ENCODE measurements at regions not wholly inside any gene's neighbourhood (a gene's known extent, or its start where the extent isn't known, plus 50 kb on each side); places are given as distances from the start of the nearest gene placed in this dataset.

GRCh38 chr2:3045318-3045921, 332.2 kb downstream of the EIPR1 start:
- no peak overlapping the region for H3K27ac Mint-ChIP-seq
- H3K9me3 Mint-ChIP-seq, result no peaks in the 10 kb centered on the region
- Histone ChIP-seq H3K36me3 (ENCODE audit: insufficient read depth, low read length) (no peaks in the 10 kb centered on the region), H3K4me1 (ENCODE audit: insufficient read depth, low read length) (no peaks in the 10 kb centered on the region), H3K27me3 (ENCODE audit: control insufficient read depth in 1 of 2, insufficient read depth in 2 of 2, low read length in 2 of 2) (no peaks in the 10 kb centered on the region), H3K27ac (ENCODE audit: low read depth in 1 of 2, low read length in 2 of 2) (no peak overlapping the region), H3K9me3 (ENCODE audit: control insufficient read depth in 1 of 2, insufficient read depth in 1 of 2, low read length in 2 of 2) (peaks cover 0 to 5% of the 10 kb centered on the region in 2 experiments), H3K4me3 (ENCODE audit: low read length) (no peak overlapping the region)
- CTCF ChIA-PET, result no interaction called here
- intact Hi-C loops (cut with DNase I, micrococcal nuclease), result no loop called here
- H3K36me3 Mint-ChIP-seq (ENCODE audit: low read depth), result no peaks in the 10 kb centered on the region
- ATAC-seq (ENCODE audit: poor library complexity) (no peak), DNase-seq (no peak)
- POLR2A ChIA-PET, result no interaction called here
- H3K27me3 Mint-ChIP-seq, result no peaks in the 10 kb centered on the region
- no peaks in the 10 kb centered on the region for H3K4me1 Mint-ChIP-seq (ENCODE audit: low read depth)
- H3K4me3 Mint-ChIP-seq, result no peak overlapping the region
- TF ChIP-seq, protein P1, sequence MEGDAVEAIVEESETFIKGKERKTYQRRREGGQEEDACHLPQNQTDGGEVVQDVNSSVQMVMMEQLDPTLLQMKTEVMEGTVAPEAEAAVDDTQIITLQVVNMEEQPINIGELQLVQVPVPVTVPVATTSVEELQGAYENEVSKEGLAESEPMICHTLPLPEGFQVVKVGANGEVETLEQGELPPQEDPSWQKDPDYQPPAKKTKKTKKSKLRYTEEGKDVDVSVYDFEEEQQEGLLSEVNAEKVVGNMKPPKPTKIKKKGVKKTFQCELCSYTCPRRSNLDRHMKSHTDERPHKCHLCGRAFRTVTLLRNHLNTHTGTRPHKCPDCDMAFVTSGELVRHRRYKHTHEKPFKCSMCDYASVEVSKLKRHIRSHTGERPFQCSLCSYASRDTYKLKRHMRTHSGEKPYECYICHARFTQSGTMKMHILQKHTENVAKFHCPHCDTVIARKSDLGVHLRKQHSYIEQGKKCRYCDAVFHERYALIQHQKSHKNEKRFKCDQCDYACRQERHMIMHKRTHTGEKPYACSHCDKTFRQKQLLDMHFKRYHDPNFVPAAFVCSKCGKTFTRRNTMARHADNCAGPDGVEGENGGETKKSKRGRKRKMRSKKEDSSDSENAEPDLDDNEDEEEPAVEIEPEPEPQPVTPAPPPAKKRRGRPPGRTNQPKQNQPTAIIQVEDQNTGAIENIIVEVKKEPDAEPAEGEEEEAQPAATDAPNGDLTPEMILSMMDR (IDR thresholded peaks at IDR 0.05), result no peak

DNA sequence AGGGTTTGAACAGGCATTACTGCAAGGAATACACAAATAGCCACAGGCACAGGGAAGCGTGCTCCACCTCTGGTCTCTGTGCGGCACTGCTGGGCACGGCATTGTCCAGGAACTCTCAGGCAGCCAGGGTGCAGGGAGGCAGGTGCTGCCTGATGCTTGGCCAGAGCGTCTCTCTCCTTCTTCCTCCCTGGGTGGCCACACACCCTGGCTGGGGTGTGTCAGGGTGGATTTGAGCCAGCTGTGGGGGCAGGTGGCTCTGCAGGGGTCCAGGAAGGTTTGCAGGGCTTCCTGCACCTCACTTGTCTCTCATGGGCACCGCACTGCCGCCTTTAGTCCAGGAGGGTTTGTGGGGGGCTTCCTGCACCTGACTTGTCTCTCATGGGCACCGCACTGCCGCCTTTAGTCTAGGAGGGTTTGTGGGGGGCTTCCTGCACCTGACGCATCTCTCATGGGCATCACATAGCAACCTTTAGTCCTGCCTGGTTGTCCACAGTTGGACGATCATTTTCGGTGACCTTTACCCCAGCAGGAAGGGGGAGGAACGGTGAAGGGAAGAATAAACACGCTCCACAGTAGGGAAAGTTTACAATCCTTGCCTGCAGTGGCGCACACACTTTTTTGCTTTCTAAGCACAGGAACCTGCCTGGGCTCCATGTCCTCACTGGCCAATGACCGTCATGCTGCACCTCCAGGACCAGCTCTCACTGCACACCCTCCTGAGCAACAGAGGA, 332.9 kb downstream of the EIPR1 start:
- intact Hi-C loops (cut with DNase I, micrococcal nuclease), result no loop called here
- Histone ChIP-seq H3K9me3 (ENCODE audit: control insufficient read depth in 1 of 2, insufficient read depth in 1 of 2, low read length in 2 of 2) (peaks cover 0 to 5% of the 10 kb centered on the region in 2 experiments), H3K4me3 (ENCODE audit: low read length) (no peak overlapping the region), H3K27me3 (ENCODE audit: control insufficient read depth in 1 of 2, insufficient read depth in 2 of 2, low read length in 2 of 2) (no peaks in the 10 kb centered on the region), H3K36me3 (ENCODE audit: insufficient read depth, low read length) (no peaks in the 10 kb centered on the region), H3K27ac (ENCODE audit: low read depth in 1 of 2, low read length in 2 of 2) (no peak overlapping the region), H3K4me1 (ENCODE audit: insufficient read depth, low read length) (no peaks in the 10 kb centered on the region)
- H3K9me3 Mint-ChIP-seq, result no peaks in the 10 kb centered on the region
- DNase-seq, result no peak
- CTCF ChIA-PET, result no interaction called here
- TF ChIP-seq, protein P1 (IDR thresholded peaks at IDR 0.05), result no peak
- no peaks in the 10 kb centered on the region for H3K27me3 Mint-ChIP-seq
- no peaks in the 10 kb centered on the region for H3K4me1 Mint-ChIP-seq (ENCODE audit: low read depth)
- no peak overlapping the region for H3K4me3 Mint-ChIP-seq
- POLR2A ChIA-PET, result no interaction called here
- no peak for ATAC-seq (ENCODE audit: poor library complexity)
- H3K27ac Mint-ChIP-seq, result no peak overlapping the region
- H3K36me3 Mint-ChIP-seq (ENCODE audit: low read depth), result no peaks in the 10 kb centered on the region

GRCh38 chr2:3043726-3044125, 333.9 kb downstream of the EIPR1 start:
- ChIA-PET POLR2A (no interaction called here), CTCF (no interaction called here)
- peaks cover 0 to 5% of the 10 kb centered on the region in 2 experiments for H3K9me3 ChIP-seq (ENCODE audit: control insufficient read depth in 1 of 2, insufficient read depth in 1 of 2, low read length in 2 of 2)
- no peaks in the 10 kb centered on the region for H3K4me1 ChIP-seq (ENCODE audit: insufficient read depth, low read length)
- DNase-seq (no peak), ATAC-seq (ENCODE audit: poor library complexity) (no peak)
- Mint-ChIP-seq H3K36me3 (ENCODE audit: low read depth) (no peaks in the 10 kb centered on the region), H3K27ac (no peak overlapping the region), H3K9me3 (no peaks in the 10 kb centered on the region), H3K27me3 (no peaks in the 10 kb centered on the region), H3K4me3 (no peak overlapping the region), H3K4me1 (ENCODE audit: low read depth) (no peaks in the 10 kb centered on the region)
- intact Hi-C loops (cut with DNase I, micrococcal nuclease), result no loop called here
- no peak overlapping the region for H3K27ac ChIP-seq (ENCODE audit: low read depth in 1 of 2, low read length in 2 of 2)
- no peaks in the 10 kb centered on the region for H3K27me3 ChIP-seq (ENCODE audit: control insufficient read depth in 1 of 2, insufficient read depth in 2 of 2, low read length in 2 of 2)
- no peak overlapping the region for H3K4me3 ChIP-seq (ENCODE audit: low read length)
- TF ChIP-seq, protein P1 (IDR thresholded peaks at IDR 0.05), result no peak
- H3K36me3 ChIP-seq (ENCODE audit: insufficient read depth, low read length), result no peaks in the 10 kb centered on the region

Measured in CD4-positive, alpha-beta T cell (primary cell).